OCI-LY7 (cell line): ENCODE measurements at regions not wholly inside any gene's neighbourhood (a gene's known extent, or its start where the extent isn't known, plus 50 kb on each side); places are given as distances from the start of the nearest gene placed in this dataset.

ENCODE experiments used
- CTCF ChIP-seq: fragments of 200-600 bp; sonication (generic); conservative IDR thresholded peaks from 2 replicates; pipeline ENCODE4 v1.5.1; 2014; ENCODE audit warnings: mild to moderate bottlenecking, antibody characterized with exemption, low read length, moderate library complexity, mixed read lengths
- EZH2phosphoT487 ChIP-seq: fragments of 200-600 bp; sonication (generic); IDR thresholded peaks from 2 replicates; pipeline ENCODE4 v1.6.1; 2018; ENCODE audit warnings: low read depth, borderline replicate concordance, mild to moderate bottlenecking, mixed run types, antibody characterized with exemption, low read length, moderate library complexity, mixed read lengths

- no peak for TF ChIP-seq CTCF
- TF ChIP-seq EZH2phosphoT487 = no peak
These were observed 72.0 kb upstream of the HECW1 start for GRCh38 chr7:43040461-43040860.
